ENCODE measurements at regions not wholly inside any gene's neighbourhood (a gene's known extent, or its start where the extent isn't known, plus 50 kb on each side); places are given as distances from the start of the nearest gene placed in this dataset.

DNA sequence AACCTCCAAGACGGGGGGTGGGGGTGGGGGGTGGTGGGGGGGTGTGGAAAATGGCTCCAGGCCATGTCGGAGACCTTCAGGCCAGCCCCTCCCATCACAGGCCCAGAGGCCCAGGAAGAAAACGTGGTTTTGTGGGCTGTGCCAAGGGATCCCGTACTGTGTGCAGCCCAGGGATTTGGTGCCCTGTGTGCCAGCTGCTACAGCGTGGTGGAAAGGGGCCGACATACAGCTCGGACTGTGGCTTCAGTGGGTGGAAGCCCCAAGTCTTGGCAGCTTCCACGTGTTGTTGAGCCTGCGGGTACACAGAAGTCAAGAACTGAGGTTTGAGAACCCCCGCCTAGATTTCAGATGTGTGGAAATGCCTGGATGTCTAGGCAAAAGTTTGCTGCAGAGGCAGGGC lies 259.7 kb downstream of the HGF start:
- TF ChIP-seq, protein P1, sequence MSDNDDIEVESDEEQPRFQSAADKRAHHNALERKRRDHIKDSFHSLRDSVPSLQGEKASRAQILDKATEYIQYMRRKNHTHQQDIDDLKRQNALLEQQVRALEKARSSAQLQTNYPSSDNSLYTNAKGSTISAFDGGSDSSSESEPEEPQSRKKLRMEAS (IDR thresholded peaks at IDR 0.05) = no peak

DNA sequence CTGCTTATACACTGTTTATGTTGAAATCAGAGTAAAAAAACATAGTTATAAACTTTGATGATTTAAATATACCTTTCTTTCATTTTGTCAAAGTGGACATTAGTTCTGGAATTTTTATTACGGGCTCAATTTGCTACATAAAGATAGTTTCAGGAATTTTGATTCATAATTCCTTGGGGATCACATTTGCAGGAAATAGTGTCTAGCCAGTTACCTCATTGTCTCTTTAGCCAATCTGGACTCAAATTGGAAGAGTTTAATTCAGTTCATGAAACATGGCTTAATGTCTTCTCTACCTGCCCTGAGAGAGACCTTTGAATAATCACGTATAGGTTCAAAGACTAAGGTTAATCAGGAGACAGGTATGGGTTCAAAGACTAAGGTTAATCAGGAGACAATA lies 262.6 kb downstream of the HGF start:
- TF ChIP-seq CREB1 (IDR thresholded peaks at IDR 0.05; ENCODE audit: low read depth) = no peak

DNA sequence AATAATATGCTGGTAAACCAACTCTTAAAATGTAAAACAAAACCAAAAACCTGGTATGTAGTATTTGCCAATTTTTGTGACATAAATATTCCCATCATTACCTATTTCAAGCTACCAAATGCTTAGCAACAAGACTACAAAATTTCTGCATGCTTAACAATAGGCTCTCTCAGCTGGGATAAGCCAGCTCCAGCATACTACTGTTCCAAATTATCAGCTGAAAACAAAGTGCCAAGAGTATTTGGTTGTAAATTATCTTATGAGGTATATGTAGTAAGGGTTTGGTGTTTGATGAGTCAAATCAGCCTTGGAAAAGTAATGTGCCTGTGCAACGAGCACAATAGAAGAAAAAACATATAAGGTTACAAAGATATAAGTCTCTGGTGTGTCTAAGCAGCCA lies 263.2 kb downstream of the HGF start:
- TF ChIP-seq, protein P2, sequence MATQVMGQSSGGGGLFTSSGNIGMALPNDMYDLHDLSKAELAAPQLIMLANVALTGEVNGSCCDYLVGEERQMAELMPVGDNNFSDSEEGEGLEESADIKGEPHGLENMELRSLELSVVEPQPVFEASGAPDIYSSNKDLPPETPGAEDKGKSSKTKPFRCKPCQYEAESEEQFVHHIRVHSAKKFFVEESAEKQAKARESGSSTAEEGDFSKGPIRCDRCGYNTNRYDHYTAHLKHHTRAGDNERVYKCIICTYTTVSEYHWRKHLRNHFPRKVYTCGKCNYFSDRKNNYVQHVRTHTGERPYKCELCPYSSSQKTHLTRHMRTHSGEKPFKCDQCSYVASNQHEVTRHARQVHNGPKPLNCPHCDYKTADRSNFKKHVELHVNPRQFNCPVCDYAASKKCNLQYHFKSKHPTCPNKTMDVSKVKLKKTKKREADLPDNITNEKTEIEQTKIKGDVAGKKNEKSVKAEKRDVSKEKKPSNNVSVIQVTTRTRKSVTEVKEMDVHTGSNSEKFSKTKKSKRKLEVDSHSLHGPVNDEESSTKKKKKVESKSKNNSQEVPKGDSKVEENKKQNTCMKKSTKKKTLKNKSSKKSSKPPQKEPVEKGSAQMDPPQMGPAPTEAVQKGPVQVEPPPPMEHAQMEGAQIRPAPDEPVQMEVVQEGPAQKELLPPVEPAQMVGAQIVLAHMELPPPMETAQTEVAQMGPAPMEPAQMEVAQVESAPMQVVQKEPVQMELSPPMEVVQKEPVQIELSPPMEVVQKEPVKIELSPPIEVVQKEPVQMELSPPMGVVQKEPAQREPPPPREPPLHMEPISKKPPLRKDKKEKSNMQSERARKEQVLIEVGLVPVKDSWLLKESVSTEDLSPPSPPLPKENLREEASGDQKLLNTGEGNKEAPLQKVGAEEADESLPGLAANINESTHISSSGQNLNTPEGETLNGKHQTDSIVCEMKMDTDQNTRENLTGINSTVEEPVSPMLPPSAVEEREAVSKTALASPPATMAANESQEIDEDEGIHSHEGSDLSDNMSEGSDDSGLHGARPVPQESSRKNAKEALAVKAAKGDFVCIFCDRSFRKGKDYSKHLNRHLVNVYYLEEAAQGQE (IDR thresholded peaks at IDR 0.05; ENCODE audit: low read depth) = no peak
- TF ChIP-seq ZBTB7A (IDR thresholded peaks at IDR 0.05; ENCODE audit: low read depth) (no peak), TCF12 (IDR thresholded peaks at IDR 0.05; ENCODE audit: low read depth) (no peak), YY1 (IDR thresholded peaks at IDR 0.05; ENCODE audit: low read depth) (no peak), EP300 (IDR thresholded peaks at IDR 0.05; ENCODE audit: borderline replicate concordance) (no peak), FOXM1 (IDR thresholded peaks at IDR 0.05; ENCODE audit: borderline replicate concordance, low read depth) (no peak), TAF1 (IDR thresholded peaks at IDR 0.05; ENCODE audit: low read depth) (no peak), EGR1 (IDR thresholded peaks at IDR 0.05) (no peak), TEAD4 (IDR thresholded peaks at IDR 0.05) (no peak), CREB1 (IDR thresholded peaks at IDR 0.05; ENCODE audit: low read depth) (no peak), CEBPB (IDR thresholded peaks at IDR 0.05) (no peak), RAD21 (IDR thresholded peaks at IDR 0.05; ENCODE audit: low read depth) (no peak), NFIC (IDR thresholded peaks at IDR 0.05) (no peak)
- TF ChIP-seq, protein P1 (IDR thresholded peaks at IDR 0.05) = no peak
- TF ChIP-seq, protein P3, sequence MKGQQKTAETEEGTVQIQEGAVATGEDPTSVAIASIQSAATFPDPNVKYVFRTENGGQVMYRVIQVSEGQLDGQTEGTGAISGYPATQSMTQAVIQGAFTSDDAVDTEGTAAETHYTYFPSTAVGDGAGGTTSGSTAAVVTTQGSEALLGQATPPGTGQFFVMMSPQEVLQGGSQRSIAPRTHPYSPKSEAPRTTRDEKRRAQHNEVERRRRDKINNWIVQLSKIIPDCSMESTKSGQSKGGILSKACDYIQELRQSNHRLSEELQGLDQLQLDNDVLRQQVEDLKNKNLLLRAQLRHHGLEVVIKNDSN (IDR thresholded peaks at IDR 0.05) = no peak

DNA sequence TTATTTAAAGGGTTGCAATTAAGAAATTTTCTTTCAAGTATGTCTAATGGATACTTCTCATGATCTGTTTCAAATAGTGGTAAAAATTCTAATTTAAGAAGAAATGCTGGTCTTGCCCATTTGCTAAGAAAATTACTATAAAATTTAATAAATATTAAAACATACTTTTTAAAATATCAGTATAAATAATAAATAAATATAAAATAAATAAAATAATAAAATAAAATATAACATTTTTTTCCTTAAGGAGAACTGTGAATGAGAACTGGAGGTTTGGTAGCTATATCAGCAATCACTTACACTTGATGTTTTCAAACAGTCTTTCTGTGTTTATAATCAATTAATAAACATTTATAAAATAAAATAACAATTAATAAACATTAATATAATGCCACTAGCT lies 266.1 kb downstream of the HGF start:
- TF ChIP-seq EGR1 (IDR thresholded peaks at IDR 0.05) = no peak
- TF ChIP-seq, protein P3 (IDR thresholded peaks at IDR 0.05) = no peak
- TF ChIP-seq CREB1 (IDR thresholded peaks at IDR 0.05; ENCODE audit: low read depth) = no peak
- TF ChIP-seq, protein P2 (IDR thresholded peaks at IDR 0.05; ENCODE audit: low read depth) = no peak
- no peak for TF ChIP-seq TCF12 (IDR thresholded peaks at IDR 0.05; ENCODE audit: low read depth)
- TF ChIP-seq FOXM1 (IDR thresholded peaks at IDR 0.05; ENCODE audit: borderline replicate concordance, low read depth) = no peak
- TF ChIP-seq TEAD4 (IDR thresholded peaks at IDR 0.05) = no peak
- no peak for TF ChIP-seq TAF1 (IDR thresholded peaks at IDR 0.05; ENCODE audit: low read depth)
- TF ChIP-seq CEBPB (IDR thresholded peaks at IDR 0.05) = no peak
- no peak for TF ChIP-seq YY1 (IDR thresholded peaks at IDR 0.05; ENCODE audit: low read depth)

DNA sequence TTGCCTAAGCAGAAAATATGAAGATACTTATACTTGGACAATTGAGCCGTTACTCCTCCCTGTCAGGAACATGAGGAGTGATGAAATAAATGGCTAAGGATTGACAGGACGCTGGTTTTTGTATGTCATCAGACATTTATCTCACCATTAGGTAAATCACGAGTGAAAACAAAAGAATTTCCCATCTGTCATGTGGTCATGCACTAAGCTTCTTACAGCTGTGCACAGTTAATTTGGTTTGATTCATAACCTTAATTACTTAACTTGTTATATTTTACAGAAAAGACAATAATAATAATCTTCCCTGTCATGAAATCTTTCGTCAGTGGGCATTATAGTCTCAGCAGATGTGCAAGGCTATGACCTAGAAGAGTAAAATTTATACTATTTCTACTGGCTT lies 266.5 kb downstream of the HGF start:
- no peak for TF ChIP-seq CEBPB (IDR thresholded peaks at IDR 0.05)
- TF ChIP-seq, protein P3 (IDR thresholded peaks at IDR 0.05) = no peak
- TF ChIP-seq FOXM1 (IDR thresholded peaks at IDR 0.05; ENCODE audit: borderline replicate concordance, low read depth) = no peak
- no peak for TF ChIP-seq TAF1 (IDR thresholded peaks at IDR 0.05; ENCODE audit: low read depth)
- TF ChIP-seq EGR1 (IDR thresholded peaks at IDR 0.05) = no peak
- TF ChIP-seq, protein P1 (IDR thresholded peaks at IDR 0.05) = no peak
- TF ChIP-seq NFIC (IDR thresholded peaks at IDR 0.05) = no peak
- no peak for TF ChIP-seq TEAD4 (IDR thresholded peaks at IDR 0.05)
- TF ChIP-seq RAD21 (IDR thresholded peaks at IDR 0.05; ENCODE audit: low read depth) = no peak
- no peak for TF ChIP-seq EP300 (IDR thresholded peaks at IDR 0.05; ENCODE audit: borderline replicate concordance)
- no peak for TF ChIP-seq CREB1 (IDR thresholded peaks at IDR 0.05; ENCODE audit: low read depth)
- TF ChIP-seq YY1 (IDR thresholded peaks at IDR 0.05; ENCODE audit: low read depth) = no peak
- TF ChIP-seq, protein P2 (IDR thresholded peaks at IDR 0.05; ENCODE audit: low read depth) = no peak
- no peak for TF ChIP-seq TCF12 (IDR thresholded peaks at IDR 0.05; ENCODE audit: low read depth)

All from Ishikawa (cell line).